GM12874 (cell line): ENCODE measurements at regions not wholly inside any gene's neighbourhood (a gene's known extent, or its start where the extent isn't known, plus 50 kb on each side); places are given as distances from the start of the nearest gene placed in this dataset.

Experiments
- TF ChIP-seq, protein P1 (sequence below): IDR thresholded peaks from 2 replicates; pipeline ENCODE4 v1.5.1; 2011; ENCODE audit warnings: low read depth, mild to moderate bottlenecking, control low read depth, low read length, moderate library complexity; ENCODE audit not compliant: insufficient read depth

DNA sequence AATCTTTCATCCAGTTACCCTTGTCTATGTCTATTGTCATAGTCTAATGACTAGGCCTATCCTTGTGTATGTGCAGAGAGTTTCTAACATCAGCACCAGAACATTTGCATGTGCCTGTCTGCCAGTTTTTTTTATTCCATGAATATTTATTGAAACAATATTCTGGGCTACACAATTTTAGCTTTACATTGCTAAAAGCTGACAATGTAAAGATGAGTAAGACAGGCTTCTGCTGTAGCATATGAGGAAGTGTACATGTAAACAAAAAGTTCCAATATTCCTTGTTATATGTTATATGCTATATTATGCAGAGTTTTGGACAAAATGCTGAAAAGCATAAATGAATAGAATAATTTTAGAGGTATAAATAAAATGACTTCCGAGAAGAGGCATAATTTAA, 357.7 kb downstream of the NYAP2 start:
- TF ChIP-seq, protein P1, sequence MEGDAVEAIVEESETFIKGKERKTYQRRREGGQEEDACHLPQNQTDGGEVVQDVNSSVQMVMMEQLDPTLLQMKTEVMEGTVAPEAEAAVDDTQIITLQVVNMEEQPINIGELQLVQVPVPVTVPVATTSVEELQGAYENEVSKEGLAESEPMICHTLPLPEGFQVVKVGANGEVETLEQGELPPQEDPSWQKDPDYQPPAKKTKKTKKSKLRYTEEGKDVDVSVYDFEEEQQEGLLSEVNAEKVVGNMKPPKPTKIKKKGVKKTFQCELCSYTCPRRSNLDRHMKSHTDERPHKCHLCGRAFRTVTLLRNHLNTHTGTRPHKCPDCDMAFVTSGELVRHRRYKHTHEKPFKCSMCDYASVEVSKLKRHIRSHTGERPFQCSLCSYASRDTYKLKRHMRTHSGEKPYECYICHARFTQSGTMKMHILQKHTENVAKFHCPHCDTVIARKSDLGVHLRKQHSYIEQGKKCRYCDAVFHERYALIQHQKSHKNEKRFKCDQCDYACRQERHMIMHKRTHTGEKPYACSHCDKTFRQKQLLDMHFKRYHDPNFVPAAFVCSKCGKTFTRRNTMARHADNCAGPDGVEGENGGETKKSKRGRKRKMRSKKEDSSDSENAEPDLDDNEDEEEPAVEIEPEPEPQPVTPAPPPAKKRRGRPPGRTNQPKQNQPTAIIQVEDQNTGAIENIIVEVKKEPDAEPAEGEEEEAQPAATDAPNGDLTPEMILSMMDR = no peak

DNA sequence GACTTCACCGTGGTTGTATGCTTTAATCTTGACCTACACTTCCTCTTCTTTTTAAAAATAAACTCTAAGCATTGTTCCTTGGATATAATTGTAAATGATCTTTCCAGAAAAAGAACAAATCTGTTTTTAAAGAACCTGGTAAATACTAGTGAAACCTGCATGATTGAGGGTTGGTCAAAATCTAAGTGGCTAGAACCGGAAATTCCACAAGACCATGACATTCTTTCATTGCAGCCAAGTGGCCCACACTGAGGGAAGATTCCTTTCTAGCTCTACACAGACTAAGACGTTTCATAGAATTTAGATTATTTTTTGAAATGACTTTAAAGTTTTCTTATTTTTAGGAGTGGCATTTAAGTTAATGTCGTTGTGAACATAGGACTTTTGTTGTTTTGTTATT, 356.7 kb downstream of the NYAP2 start:
- TF ChIP-seq, protein P1 = no peak

- TF ChIP-seq, protein P1 = no peak
Measured at GRCh38 chr2:225748609-225749008, 349.1 kb downstream of the NYAP2 start.

DNA sequence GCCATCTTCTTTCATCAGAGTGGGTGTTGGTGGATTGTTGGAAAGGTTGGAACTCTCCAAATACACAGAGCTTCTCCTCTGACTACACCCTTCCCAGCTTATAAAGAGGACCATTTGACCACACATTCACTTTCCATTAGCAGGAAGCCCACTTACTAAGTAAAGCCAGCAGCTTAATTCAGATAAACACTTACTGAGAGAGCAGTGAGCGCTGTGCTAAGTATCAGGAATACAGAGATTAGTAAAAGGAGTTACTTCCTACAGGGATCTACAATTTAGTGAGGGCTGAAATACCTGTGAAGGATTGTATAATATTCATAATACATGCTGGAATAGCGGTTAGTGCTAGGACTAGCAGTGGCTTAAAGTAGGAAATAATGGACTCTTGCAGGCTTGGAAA, 343.0 kb downstream of the NYAP2 start:
- TF ChIP-seq, protein P1 = no peak

GRCh38 chr2:225740086-225740485, 340.6 kb downstream of the NYAP2 start:
- TF ChIP-seq, protein P1 = no peak

- TF ChIP-seq, protein P1 = no peak
Measured at GRCh38 chr2:225739328-225739727, 339.8 kb downstream of the NYAP2 start.

- TF ChIP-seq, protein P1 = no peak
Measured at GRCh38 chr2:225738735-225739134, 339.2 kb downstream of the NYAP2 start.

GRCh38 chr2:225737556-225737955, 338.0 kb downstream of the NYAP2 start:
- TF ChIP-seq, protein P1 = no peak
